Smooth muscle cell (in vitro differentiated cells): ENCODE measurements at regions not wholly inside any gene's neighbourhood (a gene's known extent, or its start where the extent isn't known, plus 50 kb on each side); places are given as distances from the start of the nearest gene placed in this dataset.

Experiments used
- DNase-seq: peaks from one replicate; lab custom pipeline; 2025; ENCODE audit not compliant: unreplicated experiment; lab: John Stamatoyannopoulos, UW
- H2AFZ ChIP-seq: fragments of 200-600 bp; sonication (generic); 2 replicates; pipeline ENCODE4 v1.6.0; 2016; ENCODE audit warnings: antibody characterized with exemption, low read depth, mild to moderate bottlenecking
- H3F3A ChIP-seq: fragments of 200-600 bp; sonication (generic); 2 replicates; pipeline ENCODE4 v1.6.0; 2017; ENCODE audit warnings: antibody characterized with exemption, low read depth
- H3K27ac ChIP-seq: fragments of 200-600 bp; sonication (generic); 2 replicates; pipeline ENCODE4 v1.5.1; 2016; ENCODE audit warnings: low read depth, mild to moderate bottlenecking
- H3K27me3 ChIP-seq: fragments of 200-600 bp; sonication (generic); 2 replicates; pipeline ENCODE4 v1.6.1; 2016; ENCODE audit warnings: low read depth, mild to moderate bottlenecking
- H3K36me3 ChIP-seq: fragments of 200-600 bp; sonication (generic); 2 replicates; pipeline ENCODE4 v1.5.1; 2016; ENCODE audit warnings: low read depth
- H3K4me1 ChIP-seq: fragments of 200-600 bp; sonication (generic); 2 replicates; pipeline ENCODE4 v1.5.1; 2016; ENCODE audit warnings: low read depth
- H3K4me2 ChIP-seq: fragments of 200-600 bp; sonication (generic); 2 replicates; pipeline ENCODE4 v1.6.0; 2016; ENCODE audit warnings: mild to moderate bottlenecking
- H3K4me3 ChIP-seq: fragments of 200-600 bp; sonication (generic); 2 replicates; pipeline ENCODE4 v1.5.1; 2016; ENCODE audit warnings: mild to moderate bottlenecking
- H3K79me2 ChIP-seq: fragments of 200-600 bp; sonication (generic); 2 replicates; pipeline ENCODE4 v1.6.0; 2016; ENCODE audit warnings: low read depth, mild to moderate bottlenecking
- H3K9ac ChIP-seq: fragments of 200-600 bp; sonication (generic); 2 replicates; pipeline ENCODE4 v1.6.0; 2016; ENCODE audit warnings: low read depth
- H3K9me3 ChIP-seq: fragments of 200-600 bp; sonication (generic); replicated peaks from 2 replicates; pipeline ENCODE4 v1.5.1; 2016; ENCODE audit warnings: low read depth
- H4K20me1 ChIP-seq: fragments of 200-600 bp; sonication (generic); 2 replicates; pipeline ENCODE4 v1.6.0; 2016; ENCODE audit warnings: low read depth
- WGBS: methylation state at CpG from one replicate; pipeline ENCODE4 v1.1.7; 2016; ENCODE audit warnings: low lambda C conversion rate; 5-methylcytosine and 5-hydroxymethylcytosine counted together
- TF ChIP-seq, protein P1 (sequence below): fragments of 200-600 bp; sonication (generic); IDR thresholded peaks from 2 replicates; pipeline ENCODE4 v1.5.1; 2017; ENCODE audit warnings: borderline replicate concordance, mild to moderate bottlenecking, antibody characterized with exemption; ENCODE audit not compliant: insufficient read depth, poor library complexity, severe bottlenecking

DNA sequence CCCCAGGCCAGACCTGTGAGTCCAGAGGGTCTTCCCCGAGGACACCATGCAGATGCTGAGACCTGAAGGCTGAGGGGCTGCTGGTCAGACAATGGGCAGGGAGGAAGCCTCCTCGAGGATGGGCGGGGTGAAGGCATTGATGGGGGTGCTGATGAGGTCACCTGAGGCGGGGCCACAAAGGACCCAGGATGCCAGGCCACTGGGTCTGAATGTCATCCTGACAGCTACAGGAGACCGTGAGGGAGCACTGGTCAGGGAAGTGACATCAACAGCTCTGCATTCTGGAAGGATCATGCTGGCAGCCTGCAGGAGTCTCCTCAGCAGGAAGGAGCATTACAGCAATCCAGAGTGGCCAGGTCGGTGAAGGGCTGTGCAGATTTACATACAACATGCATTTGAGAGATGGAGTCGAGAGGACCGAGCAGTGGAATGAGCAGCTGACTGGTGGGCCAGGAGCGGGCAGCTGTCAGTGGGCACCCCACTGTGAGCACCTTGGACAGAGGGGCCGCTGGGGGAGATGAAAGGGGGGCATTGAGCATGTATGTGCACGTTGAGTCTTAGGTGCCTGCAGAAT lies 77.7 kb upstream of the ADAMTS2 start:
- no peaks in the 10 kb centered on the region for H3K27me3 ChIP-seq
- H3K79me2 ChIP-seq = no peaks in the 10 kb centered on the region
- H3K4me1 ChIP-seq = no peaks in the 10 kb centered on the region
- H3K27ac ChIP-seq = no peak overlapping the region
- DNase-seq = no peak
- H2AFZ ChIP-seq = no peak overlapping the region
- H3K4me3 ChIP-seq = no peak overlapping the region
- H3K36me3 ChIP-seq = no peaks in the 10 kb centered on the region
- TF ChIP-seq, protein P1, sequence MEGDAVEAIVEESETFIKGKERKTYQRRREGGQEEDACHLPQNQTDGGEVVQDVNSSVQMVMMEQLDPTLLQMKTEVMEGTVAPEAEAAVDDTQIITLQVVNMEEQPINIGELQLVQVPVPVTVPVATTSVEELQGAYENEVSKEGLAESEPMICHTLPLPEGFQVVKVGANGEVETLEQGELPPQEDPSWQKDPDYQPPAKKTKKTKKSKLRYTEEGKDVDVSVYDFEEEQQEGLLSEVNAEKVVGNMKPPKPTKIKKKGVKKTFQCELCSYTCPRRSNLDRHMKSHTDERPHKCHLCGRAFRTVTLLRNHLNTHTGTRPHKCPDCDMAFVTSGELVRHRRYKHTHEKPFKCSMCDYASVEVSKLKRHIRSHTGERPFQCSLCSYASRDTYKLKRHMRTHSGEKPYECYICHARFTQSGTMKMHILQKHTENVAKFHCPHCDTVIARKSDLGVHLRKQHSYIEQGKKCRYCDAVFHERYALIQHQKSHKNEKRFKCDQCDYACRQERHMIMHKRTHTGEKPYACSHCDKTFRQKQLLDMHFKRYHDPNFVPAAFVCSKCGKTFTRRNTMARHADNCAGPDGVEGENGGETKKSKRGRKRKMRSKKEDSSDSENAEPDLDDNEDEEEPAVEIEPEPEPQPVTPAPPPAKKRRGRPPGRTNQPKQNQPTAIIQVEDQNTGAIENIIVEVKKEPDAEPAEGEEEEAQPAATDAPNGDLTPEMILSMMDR = no peak
- no peaks in the 10 kb centered on the region for H4K20me1 ChIP-seq
- 85% methylated on average over 11 of the region's 11 CpGs for WGBS
- H3F3A ChIP-seq = no peaks in the 10 kb centered on the region
- no peaks in the 10 kb centered on the region for H3K9me3 ChIP-seq
- no peak overlapping the region for H3K9ac ChIP-seq
- no peak overlapping the region for H3K4me2 ChIP-seq

DNA sequence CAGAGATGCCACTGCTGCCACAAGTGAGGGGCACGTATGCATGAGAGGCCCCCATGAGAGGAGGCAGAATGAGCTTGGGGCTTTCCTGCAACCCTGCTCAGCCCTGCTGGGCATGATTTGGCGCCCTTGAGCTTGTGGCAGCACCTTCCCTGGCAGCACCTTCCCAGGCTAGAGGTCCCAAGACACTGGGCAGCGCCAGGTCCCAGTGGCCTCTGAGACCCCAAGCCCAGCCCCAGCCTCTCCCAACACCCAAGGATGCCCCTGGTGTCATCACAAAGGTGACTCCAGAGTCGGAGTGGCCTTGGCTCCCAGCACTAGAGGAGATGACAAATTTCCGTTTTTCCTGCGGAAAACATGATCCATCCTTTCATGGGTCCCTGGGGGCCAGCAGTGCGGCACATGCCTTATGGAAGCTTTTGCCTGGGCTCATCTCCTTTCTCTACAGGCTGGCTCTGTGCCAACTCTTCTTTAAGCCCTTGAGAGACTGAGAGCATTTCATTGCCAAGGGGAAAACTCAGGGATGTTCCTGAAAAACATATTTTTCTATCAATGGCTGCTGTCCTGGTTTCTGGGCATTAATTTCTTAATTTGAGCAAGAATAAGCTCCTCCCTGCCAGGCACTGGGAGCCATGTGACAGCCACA lies 77.1 kb upstream of the ADAMTS2 start:
- H3K4me1 ChIP-seq = no peaks in the 10 kb centered on the region
- no peaks in the 10 kb centered on the region for H3K79me2 ChIP-seq
- 78% methylated on average over 6 of the region's 7 CpGs for WGBS

DNA sequence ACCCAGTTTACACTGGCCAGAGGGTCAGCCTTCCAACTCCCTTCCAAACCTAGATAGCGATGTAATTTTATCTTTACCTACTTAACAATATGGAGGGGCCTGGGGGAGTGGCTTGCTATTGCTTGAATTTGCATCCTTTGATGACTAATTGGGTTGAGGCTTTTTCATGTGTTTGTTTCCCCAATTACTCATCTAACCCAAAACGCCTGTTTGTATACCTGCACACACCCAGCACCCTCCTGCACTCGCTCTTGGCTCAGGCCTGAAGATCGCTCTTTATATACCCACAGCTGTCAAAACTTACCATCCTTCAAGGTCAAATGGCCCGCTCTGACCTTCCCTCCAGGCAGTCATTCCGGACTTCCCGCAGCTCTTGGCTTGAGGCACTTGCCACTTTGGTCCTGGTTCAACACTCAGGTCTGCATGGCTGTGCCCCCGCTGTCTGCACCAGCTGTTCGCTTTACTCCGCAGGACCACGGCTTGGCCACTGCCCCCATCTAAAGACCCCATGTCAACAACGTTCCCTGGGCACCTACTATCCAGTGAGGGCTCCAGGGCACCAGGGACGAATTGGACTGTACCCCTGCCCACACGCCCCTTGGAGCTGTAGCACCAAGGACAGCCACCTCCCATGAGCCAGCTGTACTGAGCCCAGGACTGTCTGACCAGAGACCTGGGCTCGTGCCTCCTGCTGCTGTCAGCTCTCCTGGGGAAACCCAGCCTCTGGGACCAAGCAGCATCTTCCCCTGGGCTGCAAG lies 76.1 kb upstream of the ADAMTS2 start:
- Histone ChIP-seq H3K9me3 (no peaks in the 10 kb centered on the region), H3K27me3 (no peaks in the 10 kb centered on the region), H3K9ac (no peak overlapping the region), H4K20me1 (no peaks in the 10 kb centered on the region), H3K36me3 (no peaks in the 10 kb centered on the region), H3F3A (no peaks in the 10 kb centered on the region), H3K4me1 (no peaks in the 10 kb centered on the region), H3K4me2 (no peak overlapping the region), H3K27ac (no peak overlapping the region), H3K79me2 (no peaks in the 10 kb centered on the region), H3K4me3 (no peak overlapping the region), H2AFZ (no peak overlapping the region)
- no peak for DNase-seq
- WGBS = 83% methylated on average over 15 of the region's 15 CpGs
- TF ChIP-seq, protein P1 = no peak

More for the DNA sequence above, 77.1 kb upstream of the ADAMTS2 start:
- H3K27ac ChIP-seq = no peak overlapping the region
- DNase-seq = no peak
- H3K36me3 ChIP-seq = no peaks in the 10 kb centered on the region
- H3K9me3 ChIP-seq = no peaks in the 10 kb centered on the region
- no peaks in the 10 kb centered on the region for H3K27me3 ChIP-seq
- H2AFZ ChIP-seq = no peak overlapping the region
- H3K4me2 ChIP-seq = no peak overlapping the region
- H3K4me3 ChIP-seq = no peak overlapping the region
- no peak overlapping the region for H3K9ac ChIP-seq
- H4K20me1 ChIP-seq = no peaks in the 10 kb centered on the region
- TF ChIP-seq, protein P1 = no peak
- no peaks in the 10 kb centered on the region for H3F3A ChIP-seq
